ENCODE measurements at regions not wholly inside any gene's neighbourhood (a gene's known extent, or its start where the extent isn't known, plus 50 kb on each side); places are given as distances from the start of the nearest gene placed in this dataset.

DNA sequence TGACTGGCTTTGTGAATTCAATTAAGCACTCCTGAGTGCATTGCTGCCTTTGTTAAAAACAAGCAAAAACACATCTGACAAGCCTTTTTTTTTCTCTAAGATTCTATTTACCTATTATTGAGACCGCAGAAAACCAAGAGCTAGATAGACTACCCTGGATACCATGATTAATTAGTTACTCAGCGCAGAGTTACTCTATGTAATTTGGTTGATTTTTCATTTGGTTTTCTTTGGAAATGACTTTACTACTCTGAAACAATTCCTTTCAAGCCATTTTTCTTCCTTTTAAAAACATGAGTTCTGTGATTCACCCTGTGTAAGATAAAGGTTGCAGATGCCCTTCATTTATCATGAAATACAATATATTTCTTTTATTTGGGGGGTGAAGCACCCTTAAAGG is 421.6 kb upstream of the PIK3R1 start:
- DNase-seq = no peak
- Histone ChIP-seq H3K4me2 (no peak overlapping the region), H3K4me1 (replicated peaks; ENCODE audit: insufficient read depth) (no peaks in the 10 kb centered on the region), H3K27ac (no peak overlapping the region), H3K4me3 (no peak overlapping the region), H3K9me2 (ENCODE audit: insufficient read depth) (no peaks in the 10 kb centered on the region), H3F3A (ENCODE audit: insufficient read depth, low read depth) (no peaks in the 10 kb centered on the region), H3K79me2 (ENCODE audit: low read depth) (no peaks in the 10 kb centered on the region), H4K20me1 (ENCODE audit: insufficient read depth) (no peaks in the 10 kb centered on the region), H2AFZ (no peak overlapping the region), H3K36me3 (ENCODE audit: low read depth) (no peaks in the 10 kb centered on the region), H3K9me3 (ENCODE audit: insufficient read depth, low read depth) (no peaks in the 10 kb centered on the region), H3K27me3 (ENCODE audit: insufficient read depth, low read depth) (no peaks in the 10 kb centered on the region)
- intact Hi-C loops (cut with micrococcal nuclease; ENCODE audit: unreplicated experiment) = no loop called here
- ChIA-PET CTCF (no interaction called here), POLR2A (ENCODE audit: unreplicated experiment) (no interaction called here)
- BruUV-seq (replicated peaks) = no TSS peak
- TF ChIP-seq, protein P1, sequence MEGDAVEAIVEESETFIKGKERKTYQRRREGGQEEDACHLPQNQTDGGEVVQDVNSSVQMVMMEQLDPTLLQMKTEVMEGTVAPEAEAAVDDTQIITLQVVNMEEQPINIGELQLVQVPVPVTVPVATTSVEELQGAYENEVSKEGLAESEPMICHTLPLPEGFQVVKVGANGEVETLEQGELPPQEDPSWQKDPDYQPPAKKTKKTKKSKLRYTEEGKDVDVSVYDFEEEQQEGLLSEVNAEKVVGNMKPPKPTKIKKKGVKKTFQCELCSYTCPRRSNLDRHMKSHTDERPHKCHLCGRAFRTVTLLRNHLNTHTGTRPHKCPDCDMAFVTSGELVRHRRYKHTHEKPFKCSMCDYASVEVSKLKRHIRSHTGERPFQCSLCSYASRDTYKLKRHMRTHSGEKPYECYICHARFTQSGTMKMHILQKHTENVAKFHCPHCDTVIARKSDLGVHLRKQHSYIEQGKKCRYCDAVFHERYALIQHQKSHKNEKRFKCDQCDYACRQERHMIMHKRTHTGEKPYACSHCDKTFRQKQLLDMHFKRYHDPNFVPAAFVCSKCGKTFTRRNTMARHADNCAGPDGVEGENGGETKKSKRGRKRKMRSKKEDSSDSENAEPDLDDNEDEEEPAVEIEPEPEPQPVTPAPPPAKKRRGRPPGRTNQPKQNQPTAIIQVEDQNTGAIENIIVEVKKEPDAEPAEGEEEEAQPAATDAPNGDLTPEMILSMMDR (conservative IDR thresholded peaks at IDR 0.05) = no peak
- TF ChIP-seq EZH2 (IDR thresholded peaks at IDR 0.05; ENCODE audit: low read depth) = no peak

- intact Hi-C loops (cut with micrococcal nuclease; ENCODE audit: unreplicated experiment) = no loop called here
- no peaks in the 10 kb centered on the region for H3K79me2 ChIP-seq (ENCODE audit: low read depth)
- no TSS peak for BruUV-seq (replicated peaks)
- TF ChIP-seq, protein P1 (conservative IDR thresholded peaks at IDR 0.05) = no peak
- no peak for TF ChIP-seq EZH2 (IDR thresholded peaks at IDR 0.05; ENCODE audit: low read depth)
- no peak overlapping the region for H3K27ac ChIP-seq
- H3F3A ChIP-seq (ENCODE audit: insufficient read depth, low read depth) = no peaks in the 10 kb centered on the region
- no peaks in the 10 kb centered on the region for H3K36me3 ChIP-seq (ENCODE audit: low read depth)
- H3K4me3 ChIP-seq = no peak overlapping the region
- H3K9me2 ChIP-seq (ENCODE audit: insufficient read depth) = no peaks in the 10 kb centered on the region
- H4K20me1 ChIP-seq (ENCODE audit: insufficient read depth) = no peaks in the 10 kb centered on the region
- POLR2A ChIA-PET (ENCODE audit: unreplicated experiment) = no interaction called here
- no peak for DNase-seq
- H2AFZ ChIP-seq = no peak overlapping the region
- H3K27me3 ChIP-seq (ENCODE audit: insufficient read depth, low read depth) = no peaks in the 10 kb centered on the region
- H3K4me2 ChIP-seq = no peak overlapping the region
- CTCF ChIA-PET = no interaction called here
- H3K9me3 ChIP-seq (ENCODE audit: insufficient read depth, low read depth) = no peaks in the 10 kb centered on the region
- H3K4me1 ChIP-seq (replicated peaks; ENCODE audit: insufficient read depth) = no peaks in the 10 kb centered on the region
Observed at GRCh38 chr5:67793418-67793817, 422.1 kb upstream of the PIK3R1 start.

GRCh38 chr5:67792891-67793290 is 422.7 kb upstream of the PIK3R1 start:
- Histone ChIP-seq H3K27ac (no peak overlapping the region), H3K27me3 (ENCODE audit: insufficient read depth, low read depth) (no peaks in the 10 kb centered on the region), H3K4me1 (replicated peaks; ENCODE audit: insufficient read depth) (no peaks in the 10 kb centered on the region), H3K4me2 (no peak overlapping the region), H3K9me3 (ENCODE audit: insufficient read depth, low read depth) (no peaks in the 10 kb centered on the region), H3F3A (ENCODE audit: insufficient read depth, low read depth) (no peaks in the 10 kb centered on the region), H4K20me1 (ENCODE audit: insufficient read depth) (no peaks in the 10 kb centered on the region), H2AFZ (no peak overlapping the region), H3K9me2 (ENCODE audit: insufficient read depth) (no peaks in the 10 kb centered on the region), H3K4me3 (no peak overlapping the region), H3K79me2 (ENCODE audit: low read depth) (no peaks in the 10 kb centered on the region), H3K36me3 (ENCODE audit: low read depth) (no peaks in the 10 kb centered on the region)
- TF ChIP-seq, protein P1 (conservative IDR thresholded peaks at IDR 0.05) = no peak
- TF ChIP-seq EZH2 (IDR thresholded peaks at IDR 0.05; ENCODE audit: low read depth) = no peak
- ChIA-PET CTCF (no interaction called here), POLR2A (ENCODE audit: unreplicated experiment) (no interaction called here)
- DNase-seq = no peak
- intact Hi-C loops (cut with micrococcal nuclease; ENCODE audit: unreplicated experiment) = no loop called here
- no TSS peak for BruUV-seq (replicated peaks)
